ENCODE measurements at regions not wholly inside any gene's neighbourhood (a gene's known extent, or its start where the extent isn't known, plus 50 kb on each side); places are given as distances from the start of the nearest gene placed in this dataset.

DNA sequence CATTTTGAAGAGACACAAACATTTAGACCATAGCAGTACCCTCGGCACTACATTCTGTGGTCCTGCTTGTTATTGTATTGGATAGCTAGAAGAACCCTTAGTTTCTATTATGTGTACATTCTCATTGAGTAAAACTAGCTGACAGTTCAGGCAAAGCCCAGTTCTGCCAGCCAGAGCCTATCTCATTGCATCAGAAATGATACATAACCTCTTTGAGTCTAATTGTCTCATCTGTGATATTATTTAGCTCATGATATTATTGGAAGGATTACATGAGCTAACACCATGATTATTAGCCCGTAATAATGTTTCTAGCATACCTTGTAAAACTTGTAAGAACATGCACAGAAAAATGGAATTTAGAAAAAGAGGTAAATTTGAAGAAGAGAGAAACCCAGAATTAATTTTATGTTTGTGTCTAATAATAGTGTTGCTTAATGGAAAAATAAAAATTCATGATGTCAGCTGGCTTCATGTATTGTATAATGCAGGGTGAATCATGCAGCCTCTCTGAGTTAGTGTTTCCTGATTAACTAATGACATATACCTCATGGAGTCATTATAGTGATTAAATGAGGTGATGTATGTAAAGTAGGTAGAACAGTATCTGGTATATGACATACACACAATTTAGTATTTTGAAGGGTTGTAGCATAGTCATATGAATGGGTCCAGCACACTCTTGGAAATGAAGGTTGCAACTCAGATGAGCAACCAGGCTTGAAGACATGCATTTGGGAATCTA lies 339.4 kb upstream of the GRM7 start:
- H3K27me3 Mint-ChIP-seq = no peaks in the 10 kb centered on the region
- DNase-seq (ENCODE audit: low spot score, unreplicated experiment) = no peak
- TF ChIP-seq, protein P1, sequence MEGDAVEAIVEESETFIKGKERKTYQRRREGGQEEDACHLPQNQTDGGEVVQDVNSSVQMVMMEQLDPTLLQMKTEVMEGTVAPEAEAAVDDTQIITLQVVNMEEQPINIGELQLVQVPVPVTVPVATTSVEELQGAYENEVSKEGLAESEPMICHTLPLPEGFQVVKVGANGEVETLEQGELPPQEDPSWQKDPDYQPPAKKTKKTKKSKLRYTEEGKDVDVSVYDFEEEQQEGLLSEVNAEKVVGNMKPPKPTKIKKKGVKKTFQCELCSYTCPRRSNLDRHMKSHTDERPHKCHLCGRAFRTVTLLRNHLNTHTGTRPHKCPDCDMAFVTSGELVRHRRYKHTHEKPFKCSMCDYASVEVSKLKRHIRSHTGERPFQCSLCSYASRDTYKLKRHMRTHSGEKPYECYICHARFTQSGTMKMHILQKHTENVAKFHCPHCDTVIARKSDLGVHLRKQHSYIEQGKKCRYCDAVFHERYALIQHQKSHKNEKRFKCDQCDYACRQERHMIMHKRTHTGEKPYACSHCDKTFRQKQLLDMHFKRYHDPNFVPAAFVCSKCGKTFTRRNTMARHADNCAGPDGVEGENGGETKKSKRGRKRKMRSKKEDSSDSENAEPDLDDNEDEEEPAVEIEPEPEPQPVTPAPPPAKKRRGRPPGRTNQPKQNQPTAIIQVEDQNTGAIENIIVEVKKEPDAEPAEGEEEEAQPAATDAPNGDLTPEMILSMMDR (IDR thresholded peaks at IDR 0.05; ENCODE audit: unreplicated experiment) = no peak
- peaks cover 5% of the 10 kb centered on the region for H3K9me3 Mint-ChIP-seq (ENCODE audit: low read depth)
- no peaks in the 10 kb centered on the region for H3K36me3 Mint-ChIP-seq (ENCODE audit: insufficient read depth)
- H3K4me1 Mint-ChIP-seq (ENCODE audit: low read depth) = no peaks in the 10 kb centered on the region
- no peak overlapping the region for H3K27ac Mint-ChIP-seq
- no peak overlapping the region for H3K4me3 Mint-ChIP-seq (ENCODE audit: low read depth)

- Mint-ChIP-seq H3K9me3 (ENCODE audit: low read depth) (peaks cover 5% of the 10 kb centered on the region), H3K36me3 (ENCODE audit: insufficient read depth) (no peaks in the 10 kb centered on the region), H3K4me3 (ENCODE audit: low read depth) (no peak overlapping the region), H3K27me3 (no peaks in the 10 kb centered on the region), H3K27ac (no peak overlapping the region), H3K4me1 (ENCODE audit: low read depth) (no peaks in the 10 kb centered on the region)
- TF ChIP-seq, protein P1 (IDR thresholded peaks at IDR 0.05; ENCODE audit: unreplicated experiment) = no peak
- DNase-seq (ENCODE audit: low spot score, unreplicated experiment) = no peak
Observed at GRCh38 chr3:6522191-6522590, 338.7 kb upstream of the GRM7 start.

DNA sequence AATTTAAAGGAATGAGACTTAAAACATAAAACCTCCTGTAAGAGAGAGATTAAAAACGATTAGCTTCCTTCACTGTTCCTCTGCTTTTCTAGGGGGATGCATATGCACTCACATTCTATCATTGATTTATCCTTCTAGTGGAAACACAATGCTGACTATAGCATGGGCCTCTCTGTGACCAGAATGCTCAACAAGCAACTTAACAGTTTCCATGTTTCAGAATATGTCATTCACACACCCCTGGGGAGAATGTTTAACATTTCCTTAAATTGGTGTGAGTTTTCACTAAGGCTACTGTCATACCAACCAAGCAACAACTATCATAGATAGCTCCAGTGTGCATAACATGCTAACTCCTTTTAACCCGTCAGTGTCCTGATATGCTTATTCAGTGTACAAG lies 337.9 kb upstream of the GRM7 start:
- Mint-ChIP-seq H3K36me3 (ENCODE audit: insufficient read depth) (no peaks in the 10 kb centered on the region), H3K4me3 (ENCODE audit: low read depth) (no peak overlapping the region), H3K9me3 (ENCODE audit: low read depth) (peaks cover 5% of the 10 kb centered on the region), H3K27ac (no peak overlapping the region), H3K4me1 (ENCODE audit: low read depth) (no peaks in the 10 kb centered on the region), H3K27me3 (no peaks in the 10 kb centered on the region)
- TF ChIP-seq, protein P1 (IDR thresholded peaks at IDR 0.05; ENCODE audit: unreplicated experiment) = no peak
- no peak for DNase-seq (ENCODE audit: low spot score, unreplicated experiment)

DNA sequence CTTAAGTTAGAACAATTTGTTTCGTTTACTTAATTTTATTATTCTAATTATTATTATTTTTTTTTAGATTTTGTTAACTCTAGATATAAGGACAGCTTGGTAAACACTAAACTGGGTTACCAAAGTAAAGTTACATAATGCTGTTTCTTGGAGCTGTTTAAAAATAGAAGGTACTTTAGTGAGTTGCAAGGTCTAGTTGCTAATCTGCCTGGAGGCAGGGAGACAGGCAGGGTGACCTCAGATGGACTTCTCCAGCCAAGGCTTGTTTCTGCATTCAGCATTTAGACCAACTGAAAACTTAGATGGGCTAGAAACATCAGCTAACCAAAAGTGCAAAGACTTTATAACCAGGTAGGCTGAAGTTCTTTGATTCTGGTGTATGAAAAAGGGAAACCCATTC lies 336.4 kb upstream of the GRM7 start:
- Mint-ChIP-seq H3K36me3 (ENCODE audit: insufficient read depth) (no peaks in the 10 kb centered on the region), H3K9me3 (ENCODE audit: low read depth) (no peaks in the 10 kb centered on the region), H3K4me3 (ENCODE audit: low read depth) (no peak overlapping the region), H3K27ac (no peak overlapping the region), H3K27me3 (no peaks in the 10 kb centered on the region), H3K4me1 (ENCODE audit: low read depth) (no peaks in the 10 kb centered on the region)
- TF ChIP-seq, protein P1 (IDR thresholded peaks at IDR 0.05; ENCODE audit: unreplicated experiment) = no peak
- no peak for DNase-seq (ENCODE audit: low spot score, unreplicated experiment)

DNA sequence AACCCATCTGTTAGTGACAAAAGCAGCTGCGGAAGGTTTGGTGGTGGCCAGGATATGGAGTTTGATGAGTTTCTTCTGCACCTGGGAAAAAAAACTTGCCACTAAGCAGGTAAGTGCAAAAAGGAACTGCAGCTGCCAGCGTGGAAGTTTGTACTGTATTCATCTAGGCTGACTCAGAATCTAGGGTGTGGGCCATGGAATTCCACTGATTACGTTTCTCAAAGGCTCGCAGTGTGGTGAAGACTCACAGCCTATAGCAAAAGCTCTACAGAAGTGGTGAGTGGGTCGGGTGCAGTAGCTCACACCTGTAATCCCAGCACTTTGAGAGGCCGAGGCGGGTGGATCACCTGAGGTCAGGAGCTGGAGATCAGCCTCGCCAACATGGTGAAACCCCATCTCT lies 334.6 kb upstream of the GRM7 start:
- DNase-seq (ENCODE audit: low spot score, unreplicated experiment) = no peak
- Mint-ChIP-seq H3K36me3 (ENCODE audit: insufficient read depth) (no peaks in the 10 kb centered on the region), H3K27ac (no peak overlapping the region), H3K27me3 (no peaks in the 10 kb centered on the region), H3K9me3 (ENCODE audit: low read depth) (no peaks in the 10 kb centered on the region), H3K4me1 (ENCODE audit: low read depth) (peaks cover 4% of the 10 kb centered on the region), H3K4me3 (ENCODE audit: low read depth) (no peak overlapping the region)
- TF ChIP-seq, protein P1 (IDR thresholded peaks at IDR 0.05; ENCODE audit: unreplicated experiment) = no peak
